Left cardiac atrium (tissue), 4 donors: ENCODE measurements at regions not wholly inside any gene's neighbourhood (a gene's known extent, or its start where the extent isn't known, plus 50 kb on each side); places are given as distances from the start of the nearest gene placed in this dataset.
"Not testable (repeated sequence)": the region's sequence is repeated elsewhere in the genome, so short reads cannot be mapped to it uniquely, and the experiment has no call there.

ENCODE experiments used
- ATAC-seq, 2 donors: fragments of 200-7000 bp; cut with Tn5 transposase; one replicate each; pipeline ENCODE4 v1.9.1; 2020; ENCODE audit warnings: mild to moderate bottlenecking in 2 of 2, moderate library complexity in 2 of 2
- DNase-seq: peaks from one replicate; pipeline ENCODE4 v3.0.0-alpha.2; 2020
- intact Hi-C, 2 donors: fragments of 100-400 bp; cut with DNase I; formaldehyde crosslinking; loops; one replicate each; pipeline versions ENCODE4 v1.14.1 to v1.15.1; 2022 to 2023
- donor health status: DM: no; HTN: yes; CAD: no.
- donor health status: DM: no; HTN: yes; CAD: no; lungs with severe emphysema.
- donor health status: DM: yes; HTN: yes; CAD: no.
- donor health status: Dilated cardiomyopathy.

GRCh38 chr5:23451156-23451555, 56.3 kb upstream of the PRDM9 start:
- DNase-seq: no peak
- ATAC-seq: no peak
- intact Hi-C loops: no loop called here

- intact Hi-C loops: no loop called here
- ATAC-seq (no peak), DNase-seq (no peak)
Observed at GRCh38 chr5:23450187-23450586, 57.2 kb upstream of the PRDM9 start.

- intact Hi-C loops: loop anchor here in 1 of 2 donors (10.0 kb wide), 1 partner anchor 84 kb away; no protein-coding TSS in a partner anchor
- DNase-seq (no peak), ATAC-seq (no peak)
Observed at GRCh38 chr5:23448627-23449026, 58.8 kb upstream of the PRDM9 start.

- DNase-seq (no peak), ATAC-seq (peak; percentile 67 to 72)
- intact Hi-C loops: loop anchor here in 1 of 2 donors (10.0 kb wide), 1 partner anchor 82 kb away; no protein-coding TSS in a partner anchor
Observed at GRCh38 chr5:23446424-23446823, 61.0 kb upstream of the PRDM9 start.

GRCh38 chr5:23445573-23445972, 61.8 kb upstream of the PRDM9 start:
- intact Hi-C loops: loop anchor here in 1 of 2 donors (10.0 kb wide), 1 partner anchor 81 kb away; no protein-coding TSS in a partner anchor
- DNase-seq: no peak
- ATAC-seq: no peak

- intact Hi-C loops: loop anchor here in 1 of 2 donors (10.0 kb wide), 1 partner anchor 76 kb away; no protein-coding TSS in a partner anchor
- no peak for DNase-seq
- ATAC-seq: no peak
Observed at GRCh38 chr5:23440703-23441102, 66.7 kb upstream of the PRDM9 start.

- intact Hi-C loops: no loop called here
- DNase-seq (no peak), ATAC-seq (no peak)
Observed at GRCh38 chr5:23437011-23437410, 70.4 kb upstream of the PRDM9 start.

GRCh38 chr5:23433534-23434315, 73.7 kb upstream of the PRDM9 start:
- DNase-seq: no peak
- intact Hi-C loops: no loop called here
- no peak for ATAC-seq

- DNase-seq (no peak), ATAC-seq (no peak)
- intact Hi-C loops: no loop called here
Observed at GRCh38 chr5:23428705-23429104, 78.7 kb upstream of the PRDM9 start.

GRCh38 chr5:23420214-23420613, 87.2 kb upstream of the PRDM9 start:
- ATAC-seq, DNase-seq, intact Hi-C loops: not testable (repeated sequence)

- DNase-seq (no peak), ATAC-seq (no peak)
- intact Hi-C loops: loop anchor here in 1 of 2 donors (10.0 kb wide), 1 partner anchor 56 kb away; no protein-coding TSS in a partner anchor
Observed at GRCh38 chr5:23419115-23419514, 88.3 kb upstream of the PRDM9 start.

- intact Hi-C loops: loop anchor here in 1 of 2 donors (10.0 kb wide), 1 partner anchor 62 kb away; no protein-coding TSS in a partner anchor
- DNase-seq (no peak), ATAC-seq (no peak)
Observed at GRCh38 chr5:23412515-23412914, 94.9 kb upstream of the PRDM9 start.

GRCh38 chr5:23411994-23412393, 95.4 kb upstream of the PRDM9 start:
- ATAC-seq (no peak), DNase-seq (no peak)
- intact Hi-C loops: loop anchor here in 1 of 2 donors (10.0 kb wide), 1 partner anchor 63 kb away; no protein-coding TSS in a partner anchor

- no peak for DNase-seq
- intact Hi-C loops: loop anchor here in 1 of 2 donors (10.0 kb wide), 1 partner anchor 64 kb away; no protein-coding TSS in a partner anchor
- ATAC-seq: no peak
Observed at GRCh38 chr5:23411200-23411599, 96.2 kb upstream of the PRDM9 start.

GRCh38 chr5:23410775-23411174, 96.6 kb upstream of the PRDM9 start:
- DNase-seq, ATAC-seq: not testable (repeated sequence)
- intact Hi-C loops: loop anchor here in 1 of 2 donors (10.0 kb wide), 1 partner anchor 64 kb away; no protein-coding TSS in a partner anchor

- DNase-seq: no peak
- no peak for ATAC-seq
- intact Hi-C loops: no loop called here
Observed at GRCh38 chr5:23405316-23406068, 101.9 kb upstream of the PRDM9 start.

GRCh38 chr5:23402585-23402984, 104.8 kb upstream of the PRDM9 start:
- intact Hi-C loops: no loop called here
- DNase-seq (no peak), ATAC-seq (no peak)

- intact Hi-C loops: no loop called here
Observed at GRCh38 chr5:23400951-23401350, 106.5 kb upstream of the PRDM9 start.

GRCh38 chr5:23396346-23396745, 111.1 kb upstream of the PRDM9 start:
- ATAC-seq (no peak), DNase-seq (no peak)
- intact Hi-C loops: no loop called here

More at GRCh38 chr5:23400951-23401350, 106.5 kb upstream of the PRDM9 start:
- DNase-seq: no peak
- ATAC-seq: no peak
